KBM-7 (cell line): ENCODE measurements at regions not wholly inside any gene's neighbourhood (a gene's known extent, or its start where the extent isn't known, plus 50 kb on each side); places are given as distances from the start of the nearest gene placed in this dataset.

Experiments used
- DNase-seq: peaks from one replicate; pipeline ENCODE4 v3.0.0-alpha.2; 2015
- in situ Hi-C: fragments of 300-500 bp; cut with MboI; formaldehyde crosslinking; loops from 2 replicates; pipeline ENCODE4 v1.14.3; 2020; ENCODE audit warnings: low sequenced_read_pairs, low pct_unique_long_range_greater_than_20kb, mixed read lengths

DNA sequence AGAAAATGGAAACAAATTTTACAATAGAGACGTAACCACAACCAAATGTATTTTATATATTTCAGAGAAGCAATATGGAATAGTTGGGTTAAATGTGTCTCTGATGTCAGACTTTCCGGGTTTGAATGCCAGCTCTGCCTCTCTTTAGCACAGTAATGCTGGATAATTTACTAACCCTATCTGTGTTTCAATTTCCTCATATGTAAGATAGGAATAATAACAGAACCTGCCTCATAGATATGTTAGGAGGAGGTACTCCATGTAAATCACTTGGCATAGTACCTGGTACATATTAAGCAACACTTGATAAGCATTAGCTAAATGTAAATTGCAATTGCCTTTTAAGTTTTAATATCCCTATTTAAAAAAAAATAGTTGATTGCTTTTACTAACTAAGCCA lies 231.3 kb upstream of the ZC3H15 start:
- in situ Hi-C loops: no loop called here
- DNase-seq: no peak

DNA sequence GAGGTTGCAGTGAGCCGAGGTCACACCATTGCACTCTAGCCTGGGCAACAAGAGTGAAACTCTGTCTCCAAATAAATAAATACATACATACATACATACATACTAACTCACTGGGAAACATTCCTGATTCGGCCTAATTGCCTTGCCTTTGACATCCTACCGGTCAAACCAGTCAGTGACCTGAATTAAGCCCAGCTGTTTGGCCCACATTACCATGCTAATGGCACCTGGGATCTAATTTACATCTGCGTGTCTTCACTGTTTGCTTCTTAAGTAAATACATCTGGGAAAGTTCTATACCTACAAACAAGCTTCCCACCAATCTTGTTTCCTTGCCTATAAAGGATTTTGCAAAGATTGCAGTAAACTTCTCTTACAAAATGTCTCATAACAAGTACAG lies 230.2 kb upstream of the ZC3H15 start:
- no peak for DNase-seq
- in situ Hi-C loops: no loop called here

DNA sequence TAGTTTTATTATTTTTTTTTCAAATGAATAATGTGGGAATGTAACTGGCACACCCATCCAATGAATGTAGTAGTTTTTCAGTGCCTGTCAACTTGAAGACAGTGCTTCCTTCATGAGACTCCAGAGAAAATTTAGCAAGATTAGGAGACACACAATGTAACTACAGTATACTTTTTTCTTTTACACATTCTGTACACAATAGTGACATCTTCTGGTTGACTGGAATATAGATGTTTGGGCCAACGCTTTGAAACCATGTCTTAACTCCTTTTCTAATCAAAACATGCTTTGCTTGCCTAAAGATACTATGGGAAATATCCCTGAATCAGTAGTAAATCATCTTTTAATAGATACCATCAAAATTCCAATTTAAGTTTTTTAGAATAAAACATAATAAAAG lies 229.5 kb upstream of the ZC3H15 start:
- peak; percentile 52 for DNase-seq
- in situ Hi-C loops: no loop called here

DNA sequence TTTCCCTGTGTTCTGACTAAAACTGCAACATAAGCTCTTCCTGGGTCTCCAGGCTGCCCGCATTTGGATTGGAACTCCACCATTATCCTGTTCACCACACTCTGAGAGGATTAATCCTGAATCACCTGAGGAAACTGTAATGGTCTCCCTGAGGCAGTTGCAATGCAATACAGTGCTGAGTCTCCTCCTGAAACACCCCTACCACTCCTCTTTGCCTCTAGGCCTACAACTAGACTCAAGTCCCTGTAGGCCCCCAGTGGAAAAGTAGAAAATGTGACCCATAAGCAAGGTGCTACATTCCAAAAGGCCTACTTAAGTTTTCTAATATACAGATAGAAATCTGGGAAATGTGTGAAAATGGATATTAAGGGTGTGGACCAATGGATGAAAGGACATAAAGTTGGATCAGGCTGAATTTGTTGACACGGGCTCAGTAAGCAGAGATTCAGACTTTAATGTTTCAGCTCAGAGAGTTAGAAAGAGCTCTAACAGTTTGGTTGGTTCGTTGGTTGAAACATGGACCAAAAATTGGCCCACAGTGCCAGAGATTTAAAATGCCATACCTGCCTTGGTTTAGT lies 222.3 kb upstream of the ZC3H15 start:
- no peak for DNase-seq
- in situ Hi-C loops: no loop called here

GRCh38 chr2:186269536-186269935 lies 216.5 kb upstream of the ZC3H15 start:
- no peak for DNase-seq
- in situ Hi-C loops: no loop called here

- in situ Hi-C loops: no loop called here
- DNase-seq: no peak
Observed at GRCh38 chr2:186273953-186274352, 212.1 kb upstream of the ZC3H15 start.

- DNase-seq: no peak
- in situ Hi-C loops: no loop called here
Observed at GRCh38 chr2:186274936-186275575, 211.0 kb upstream of the ZC3H15 start.

- in situ Hi-C loops: no loop called here
- no peak for DNase-seq
Observed at GRCh38 chr2:186276909-186277308, 209.2 kb upstream of the ZC3H15 start.

- DNase-seq: no peak
- in situ Hi-C loops: no loop called here
Observed at GRCh38 chr2:186281726-186282125, 204.3 kb upstream of the ZC3H15 start.

- no peak for DNase-seq
- in situ Hi-C loops: no loop called here
Observed at GRCh38 chr2:186294248-186294888, 191.7 kb upstream of the ZC3H15 start.

DNA sequence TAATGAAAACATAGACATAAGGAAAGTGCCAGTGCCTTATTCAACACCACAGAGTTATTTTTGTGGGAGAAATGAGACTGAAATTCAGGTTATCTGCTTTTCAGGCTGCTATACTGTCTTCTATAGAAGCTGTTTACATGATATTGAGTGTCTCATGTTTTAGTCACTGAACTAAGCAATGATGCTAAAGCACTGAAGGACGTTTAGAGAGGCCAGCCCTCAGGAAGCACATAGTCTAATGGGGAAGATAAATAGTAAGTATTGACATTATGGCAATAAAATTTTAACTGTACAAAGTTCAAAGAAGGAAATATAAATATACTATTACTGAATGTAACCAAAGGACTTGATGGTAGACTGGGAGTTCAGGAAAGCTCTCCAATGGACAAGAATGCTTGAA lies 186.4 kb upstream of the ZC3H15 start:
- in situ Hi-C loops: no loop called here
- no peak for DNase-seq

- DNase-seq: no peak
- in situ Hi-C loops: no loop called here
Observed at GRCh38 chr2:186302263-186302662, 183.8 kb upstream of the ZC3H15 start.

DNA sequence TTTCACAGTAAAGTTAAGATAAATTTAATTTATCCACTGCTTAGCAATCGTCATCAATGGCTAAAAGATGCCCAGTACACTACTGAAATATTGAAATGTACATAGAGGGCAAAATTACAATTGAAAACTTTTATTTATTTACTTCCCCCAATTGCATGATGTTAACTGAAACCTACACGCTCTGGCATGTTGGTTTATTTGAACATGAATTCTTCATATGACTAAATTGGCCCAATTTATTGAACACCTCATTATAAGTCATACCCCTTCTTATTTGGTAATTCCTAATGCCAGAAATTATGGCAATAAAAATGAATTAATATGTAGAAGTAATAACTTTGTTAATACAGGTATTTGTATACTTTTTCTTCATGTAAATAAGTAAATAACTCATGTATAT lies 183.0 kb upstream of the ZC3H15 start:
- in situ Hi-C loops: no loop called here
- no peak for DNase-seq

GRCh38 chr2:186304064-186304463 lies 182.0 kb upstream of the ZC3H15 start:
- in situ Hi-C loops: no loop called here

GRCh38 chr2:186306754-186307153 lies 179.3 kb upstream of the ZC3H15 start:
- DNase-seq: no peak
- in situ Hi-C loops: no loop called here

More at GRCh38 chr2:186304064-186304463, 182.0 kb upstream of the ZC3H15 start:
- DNase-seq: no peak

GRCh38 chr2:186307871-186308270 lies 178.2 kb upstream of the ZC3H15 start:
- DNase-seq: no peak
- in situ Hi-C loops: no loop called here

DNA sequence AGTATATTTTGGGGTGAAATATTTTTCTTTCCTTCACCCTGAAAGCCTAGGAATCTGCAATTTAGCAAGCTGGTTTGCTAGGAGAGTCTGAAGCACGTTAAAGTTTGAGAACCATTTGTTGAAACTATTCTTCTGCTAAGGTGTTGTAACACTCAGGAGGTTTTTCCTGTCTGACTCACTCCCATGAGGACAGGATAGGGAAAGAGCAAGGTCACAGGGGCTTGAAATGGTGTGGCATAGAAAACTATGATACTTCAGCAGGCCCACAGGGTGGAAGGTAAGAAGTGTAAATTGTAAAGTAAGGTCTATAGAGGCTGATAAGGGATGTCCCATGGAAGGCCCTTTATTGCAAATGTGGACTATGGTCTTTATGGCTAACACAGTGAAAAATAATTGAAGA lies 177.7 kb upstream of the ZC3H15 start:
- in situ Hi-C loops: no loop called here
- no peak for DNase-seq

DNA sequence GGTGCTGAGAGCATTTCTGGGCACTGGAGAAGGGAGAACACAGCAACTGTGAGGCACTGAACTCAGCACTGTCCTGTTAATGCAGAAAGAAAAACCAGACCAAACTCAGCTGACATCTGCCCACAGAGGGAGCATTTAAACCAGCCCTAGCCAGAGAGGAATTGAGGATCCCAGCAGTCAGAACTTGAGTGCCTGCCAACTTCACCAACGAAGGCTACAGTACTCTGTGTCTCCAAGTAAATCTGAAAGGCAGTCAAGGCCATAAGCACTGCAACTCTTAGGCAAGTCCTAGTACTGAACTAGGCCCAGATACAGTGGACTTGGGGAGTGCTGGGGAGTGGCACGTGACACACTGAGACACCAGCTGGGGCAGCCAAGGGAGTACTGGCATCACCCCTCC lies 176.2 kb upstream of the ZC3H15 start:
- in situ Hi-C loops: no loop called here
- no peak for DNase-seq

- no peak for DNase-seq
- in situ Hi-C loops: no loop called here
Observed at GRCh38 chr2:186319105-186319504, 167.0 kb upstream of the ZC3H15 start.

DNA sequence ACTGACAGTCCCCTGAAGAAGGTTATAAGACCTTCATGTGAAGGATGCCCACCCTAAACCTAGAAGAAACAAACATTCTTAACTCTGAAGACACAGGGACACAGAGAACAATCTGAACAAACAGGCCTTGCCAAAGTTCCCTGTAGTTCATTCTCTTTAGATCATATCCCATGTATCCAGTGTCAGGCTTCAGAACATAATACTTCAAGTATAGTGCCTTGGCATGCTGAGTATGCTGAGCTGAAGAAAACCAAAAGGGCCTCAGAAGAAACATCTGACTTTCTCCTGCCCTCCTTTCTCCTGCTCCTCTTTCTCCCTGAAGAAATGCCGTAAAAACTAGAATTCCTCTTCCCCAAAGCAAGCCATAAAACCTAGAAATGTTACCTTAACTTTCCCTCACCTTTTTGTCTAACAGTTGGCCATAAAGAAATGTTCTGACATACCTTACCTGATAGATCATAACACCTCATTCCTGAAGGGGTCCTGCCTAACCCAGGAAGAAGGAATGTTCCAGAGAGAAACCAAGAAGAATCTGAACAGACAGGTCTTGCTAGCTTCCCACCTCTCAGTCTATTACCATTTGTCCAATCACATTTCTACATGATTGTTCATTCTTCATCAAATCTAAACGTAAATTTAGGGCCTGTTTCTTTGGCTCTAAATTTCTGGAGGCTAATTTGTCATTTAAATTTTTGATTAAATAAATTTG lies 160.1 kb upstream of the ZC3H15 start:
- DNase-seq: no peak
- in situ Hi-C loops: no loop called here
